GM21447 (cell line): ENCODE measurements at regions not wholly inside any gene's neighbourhood (a gene's known extent, or its start where the extent isn't known, plus 50 kb on each side); places are given as distances from the start of the nearest gene placed in this dataset.
"Not testable (repeated sequence)": the region's sequence is repeated elsewhere in the genome, so short reads cannot be mapped to it uniquely, and the experiment has no call there.

ENCODE experiments used
- ATAC-seq: cut with Tn5 transposase; IDR thresholded peaks from one replicate; pipeline ENCODE4 v1.9.1; 2021; ENCODE audit not compliant: unreplicated experiment

GRCh38 chr2:75432761-75433361 lies 127.9 kb downstream of the EVA1A start:
- peak; percentile 83 for ATAC-seq

- peak; percentile 64 for ATAC-seq
These were observed 129.0 kb downstream of the EVA1A start for GRCh38 chr2:75431763-75432162.

- ATAC-seq = no peak
These were observed 129.5 kb downstream of the EVA1A start for GRCh38 chr2:75431276-75431675.

- not testable (repeated sequence) for ATAC-seq
These were observed 130.3 kb downstream of the EVA1A start for GRCh38 chr2:75430449-75430848.

- ATAC-seq = no peak
These were observed 131.9 kb downstream of the EVA1A start for GRCh38 chr2:75428646-75429443.

GRCh38 chr2:75428060-75428459 lies 132.7 kb downstream of the EVA1A start:
- ATAC-seq = no peak

GRCh38 chr2:75424936-75425619 lies 135.7 kb downstream of the EVA1A start:
- ATAC-seq = no peak

- ATAC-seq = no peak
These were observed 138.8 kb downstream of the EVA1A start for GRCh38 chr2:75421986-75422385.

- ATAC-seq = peak; percentile 78
These were observed 144.1 kb downstream of the EVA1A start for GRCh38 chr2:75416420-75417342.

GRCh38 chr2:75415731-75416130 lies 145.0 kb downstream of the EVA1A start:
- ATAC-seq = no peak

- ATAC-seq = no peak
These were observed 145.6 kb downstream of the EVA1A start for GRCh38 chr2:75415111-75415626.

GRCh38 chr2:75411574-75411973 lies 149.2 kb downstream of the EVA1A start:
- no peak for ATAC-seq

- ATAC-seq = no peak
These were observed 150.0 kb downstream of the EVA1A start for GRCh38 chr2:75410702-75411101.

GRCh38 chr2:75408771-75409170 lies 152.0 kb downstream of the EVA1A start:
- ATAC-seq = no peak

GRCh38 chr2:75407038-75407530 lies 153.7 kb downstream of the EVA1A start:
- no peak for ATAC-seq

GRCh38 chr2:75406131-75406581 lies 154.6 kb downstream of the EVA1A start:
- ATAC-seq = no peak

GRCh38 chr2:75405000-75405399 lies 155.7 kb downstream of the EVA1A start:
- no peak for ATAC-seq

- peak; percentile 89 for ATAC-seq
These were observed 156.7 kb downstream of the EVA1A start for GRCh38 chr2:75403991-75404428.

- ATAC-seq = no peak
These were observed 164.4 kb downstream of the EVA1A start for GRCh38 chr2:75396314-75396713.

- ATAC-seq = not testable (repeated sequence)
These were observed 166.0 kb downstream of the EVA1A start for GRCh38 chr2:75394764-75395163.
